Spleen (tissue), 7 donors: ENCODE measurements at regions not wholly inside any gene's neighbourhood (a gene's known extent, or its start where the extent isn't known, plus 50 kb on each side); places are given as distances from the start of the nearest gene placed in this dataset.

Experiments
- CTCF ChIP-seq, 11 experiments: fragments of 200-600 bp in 7 of 11; fragments of 450-650 bp in 4 of 11; sonication (generic) in 4 of 11; IDR thresholded peaks in 8 of 11; conservative IDR thresholded peaks in 3 of 11; 1 replicate in 7 of 11; 2 replicates in 4 of 11; pipeline versions ENCODE4 v1.4.0 to v1.8.0; 2016 to 2021; ENCODE audit warnings: antibody characterized with exemption in 11 of 11, inconsistent platforms in 4 of 11, mild to moderate bottlenecking in 1 of 11
- POLR2A ChIP-seq, 3 donors: fragments of 450-650 bp; IDR thresholded peaks; one replicate each; pipeline ENCODE4 v1.5.1; 2017; ENCODE audit warnings: antibody characterized with exemption in 3 of 3, mild to moderate bottlenecking in 1 of 3
- POLR2AphosphoS5 ChIP-seq, 3 donors: sonication (generic); formaldehyde crosslinking; IDR thresholded peaks; one replicate each; pipeline ENCODE4 v1.5.1; 2017; ENCODE audit warnings: antibody characterized with exemption in 3 of 3
- donor health status: DM: no; HTN: no; CAD: no; lungs with moderate emphysema.
- donor health status: DM: no; HTN: no; CAD: no.
- donor health status: DM: no; HTN: no; CAD: no.

DNA sequence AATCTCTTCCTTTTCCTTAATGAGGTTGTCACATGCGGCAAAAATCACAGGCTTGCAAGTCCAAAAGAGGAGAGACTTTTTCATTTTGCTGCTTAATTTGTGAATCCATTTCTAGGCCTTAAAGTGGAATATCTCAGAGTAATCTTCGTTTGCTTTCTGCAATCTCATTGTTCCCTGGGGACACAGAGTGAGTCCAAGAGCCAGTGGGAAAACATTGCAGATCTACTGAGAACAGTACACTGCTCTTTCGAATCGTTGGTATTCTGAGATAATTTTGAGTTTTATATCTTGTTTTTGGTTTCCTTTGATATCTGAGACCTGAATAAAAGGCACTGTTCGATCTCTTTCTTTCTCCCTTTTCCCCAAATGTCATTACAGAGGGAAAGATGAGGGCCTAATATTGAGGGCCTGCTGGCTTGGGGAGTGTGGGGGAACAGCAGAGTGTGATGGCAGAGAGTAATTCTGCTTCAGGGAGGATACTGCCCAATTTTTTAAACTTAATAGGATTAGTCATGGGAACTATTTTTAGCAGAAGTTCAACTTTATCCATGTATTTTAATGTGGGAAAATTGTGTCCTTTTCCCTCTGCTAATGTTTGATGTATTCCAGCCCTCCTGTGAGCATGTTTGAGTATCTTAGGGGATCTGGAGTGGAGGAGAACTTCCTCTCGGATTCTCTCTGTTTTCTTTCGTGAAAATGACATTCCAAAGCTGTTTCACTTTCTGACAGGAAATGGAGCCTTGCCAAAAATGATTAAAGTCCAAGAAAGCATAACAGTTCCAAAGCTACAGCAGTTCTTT lies 418.2 kb upstream of the ZEB2 start:
- TF ChIP-seq CTCF (IDR thresholded peaks at IDR 0.05 in 8 of 11, conservative IDR thresholded peaks at IDR 0.05 in 3 of 11) (no peak), POLR2AphosphoS5 (IDR thresholded peaks at IDR 0.05) (no peak), POLR2A (IDR thresholded peaks at IDR 0.05) (no peak)
